Ishikawa (cell line): ENCODE measurements at regions not wholly inside any gene's neighbourhood (a gene's known extent, or its start where the extent isn't known, plus 50 kb on each side); places are given as distances from the start of the nearest gene placed in this dataset.

Experiments
- CEBPB ChIP-seq: IDR thresholded peaks from 2 replicates; pipeline ENCODE4 v1.6.1; 2012
- CREB1 ChIP-seq: IDR thresholded peaks from 2 replicates; pipeline ENCODE4 v1.6.1; 2012; ENCODE audit warnings: low read depth
- EGR1 ChIP-seq: IDR thresholded peaks from 2 replicates; pipeline ENCODE4 v1.6.1; 2012
- EP300 ChIP-seq: IDR thresholded peaks from 2 replicates; pipeline ENCODE4 v1.6.1; 2012; ENCODE audit warnings: borderline replicate concordance
- FOXM1 ChIP-seq: IDR thresholded peaks from 2 replicates; pipeline ENCODE4 v1.6.1; 2012; ENCODE audit warnings: low read depth, borderline replicate concordance
- NFIC ChIP-seq: IDR thresholded peaks from 2 replicates; pipeline ENCODE4 v1.6.1; 2012
- RAD21 ChIP-seq: IDR thresholded peaks from 2 replicates; pipeline ENCODE4 v1.6.1; 2012; ENCODE audit warnings: low read depth
- TAF1 ChIP-seq: IDR thresholded peaks from 2 replicates; pipeline ENCODE4 v1.6.1; 2012; ENCODE audit warnings: low read depth, mild to moderate bottlenecking
- TCF12 ChIP-seq: IDR thresholded peaks from 2 replicates; pipeline ENCODE4 v1.6.1; 2012; ENCODE audit warnings: low read depth
- TEAD4 ChIP-seq: IDR thresholded peaks from 2 replicates; pipeline ENCODE4 v1.6.1; 2012
- YY1 ChIP-seq: IDR thresholded peaks from 2 replicates; pipeline ENCODE4 v1.6.1; 2012; ENCODE audit warnings: low read depth
- ZBTB7A ChIP-seq: IDR thresholded peaks from 2 replicates; pipeline ENCODE4 v1.6.1; 2012; ENCODE audit warnings: low read depth
- TF ChIP-seq, protein P1 (sequence below): IDR thresholded peaks from 2 replicates; pipeline ENCODE4 v1.6.1; 2012
- TF ChIP-seq, protein P2 (sequence below): IDR thresholded peaks from 2 replicates; pipeline ENCODE4 v1.6.1; 2012
- TF ChIP-seq, protein P3 (sequence below): IDR thresholded peaks from 2 replicates; pipeline ENCODE4 v1.6.1; 2012; ENCODE audit warnings: low read depth, mild to moderate bottlenecking

DNA sequence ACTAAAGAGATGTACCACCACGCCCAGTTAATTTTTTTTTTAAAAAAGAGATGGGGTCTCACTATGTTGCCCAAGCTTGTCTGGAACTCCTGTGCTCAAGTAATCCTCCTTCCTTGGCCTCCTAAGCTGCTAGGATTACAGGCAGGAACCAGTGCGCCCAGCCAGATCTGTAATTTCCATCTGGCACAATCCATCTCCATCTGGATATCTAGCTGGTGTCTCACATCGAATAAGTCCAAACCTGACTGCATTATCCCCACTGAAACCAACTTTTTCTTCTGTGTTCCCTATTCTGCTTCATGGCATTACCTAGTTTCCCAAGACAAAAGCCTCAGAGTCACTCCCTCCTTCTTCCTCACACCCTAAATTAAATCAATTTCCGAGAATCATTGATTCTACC lies 125.8 kb upstream of the TEX13C start:
- TF ChIP-seq FOXM1 (no peak), YY1 (no peak), CREB1 (no peak), EP300 (no peak), RAD21 (no peak), TAF1 (no peak), EGR1 (no peak), NFIC (no peak), ZBTB7A (no peak)
- TF ChIP-seq, protein P1, sequence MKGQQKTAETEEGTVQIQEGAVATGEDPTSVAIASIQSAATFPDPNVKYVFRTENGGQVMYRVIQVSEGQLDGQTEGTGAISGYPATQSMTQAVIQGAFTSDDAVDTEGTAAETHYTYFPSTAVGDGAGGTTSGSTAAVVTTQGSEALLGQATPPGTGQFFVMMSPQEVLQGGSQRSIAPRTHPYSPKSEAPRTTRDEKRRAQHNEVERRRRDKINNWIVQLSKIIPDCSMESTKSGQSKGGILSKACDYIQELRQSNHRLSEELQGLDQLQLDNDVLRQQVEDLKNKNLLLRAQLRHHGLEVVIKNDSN: no peak

DNA sequence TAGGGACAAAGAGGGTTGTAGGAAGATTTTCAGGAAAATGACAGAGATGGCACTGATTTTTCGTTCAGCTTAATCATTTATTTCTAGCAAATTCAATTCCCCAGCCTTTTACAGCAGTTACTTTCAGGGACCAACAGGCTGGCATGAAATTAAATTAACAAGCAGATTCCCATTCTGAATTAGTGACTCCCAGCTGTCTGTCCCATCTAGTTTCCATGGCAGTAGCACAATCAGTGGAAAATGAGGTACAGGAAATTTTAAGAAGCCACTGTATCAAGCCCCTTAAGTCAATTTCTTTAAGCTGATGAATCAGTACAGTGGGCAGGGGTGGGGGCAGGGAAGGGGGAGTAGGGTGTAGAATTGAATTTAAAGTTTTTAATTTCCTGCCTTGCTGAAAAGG lies 121.1 kb upstream of the TEX13C start:
- no peak for TF ChIP-seq EGR1
- TF ChIP-seq, protein P1: no peak

DNA sequence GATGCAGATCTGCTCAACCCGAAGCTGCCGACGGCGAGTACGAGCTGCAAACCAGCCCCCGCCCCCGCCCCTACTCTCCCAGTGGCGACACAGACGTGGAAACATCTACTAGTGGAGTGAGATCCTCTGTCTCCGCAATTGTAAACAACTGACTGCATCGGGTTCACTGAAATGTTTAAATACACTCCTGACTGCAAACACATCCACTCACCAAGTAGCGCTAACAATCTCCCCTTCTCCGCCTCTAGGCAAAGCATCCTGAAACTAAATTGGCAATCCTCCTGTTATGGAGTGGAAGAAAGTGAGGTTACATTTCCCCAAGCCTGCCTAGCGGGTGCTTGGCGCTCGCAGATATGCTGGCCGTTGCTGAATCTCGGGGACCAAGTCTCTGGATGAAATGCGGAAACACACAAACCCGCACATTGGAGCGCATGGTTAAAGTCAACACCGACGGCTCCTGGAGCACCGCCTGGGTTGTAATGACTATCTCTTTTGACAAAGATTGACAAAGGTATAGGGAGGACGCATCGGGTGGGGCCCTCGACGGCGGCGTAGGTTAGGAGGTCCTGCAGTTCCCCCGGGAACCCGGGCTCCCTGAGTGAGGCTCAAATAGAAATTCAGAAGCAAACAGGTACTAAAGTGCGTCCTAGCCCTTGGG lies 117.0 kb upstream of the TEX13C start:
- TF ChIP-seq, protein P2, sequence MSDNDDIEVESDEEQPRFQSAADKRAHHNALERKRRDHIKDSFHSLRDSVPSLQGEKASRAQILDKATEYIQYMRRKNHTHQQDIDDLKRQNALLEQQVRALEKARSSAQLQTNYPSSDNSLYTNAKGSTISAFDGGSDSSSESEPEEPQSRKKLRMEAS: no peak
- TF ChIP-seq TCF12 (no peak), EP300 (no peak), FOXM1 (no peak), YY1 (no peak), CEBPB (no peak)

DNA sequence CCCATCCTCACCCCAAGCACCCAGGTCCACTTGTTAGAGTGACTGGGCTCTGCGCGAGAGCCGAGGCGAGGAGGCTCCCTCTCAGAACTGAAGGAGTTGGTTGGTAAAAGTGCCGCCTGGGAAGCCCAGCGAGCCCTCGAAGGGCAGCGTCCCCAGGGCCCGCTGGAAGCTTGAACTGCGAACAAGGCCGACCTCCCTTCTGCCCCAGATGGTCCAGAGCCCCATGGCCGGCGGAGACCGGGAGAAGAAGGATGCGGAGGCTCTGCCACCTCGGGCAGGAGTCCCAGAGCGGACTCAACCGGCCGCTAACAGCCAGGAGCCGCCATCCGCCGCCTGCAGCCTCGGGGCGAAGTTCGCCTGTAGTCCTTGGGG lies 116.3 kb upstream of the TEX13C start:
- TF ChIP-seq TAF1 (no peak), EP300 (no peak), YY1 (no peak), FOXM1 (no peak), EGR1 (no peak), CREB1 (no peak), TEAD4 (no peak), TCF12 (no peak), RAD21 (no peak)
- TF ChIP-seq, protein P2: no peak
- TF ChIP-seq, protein P3, sequence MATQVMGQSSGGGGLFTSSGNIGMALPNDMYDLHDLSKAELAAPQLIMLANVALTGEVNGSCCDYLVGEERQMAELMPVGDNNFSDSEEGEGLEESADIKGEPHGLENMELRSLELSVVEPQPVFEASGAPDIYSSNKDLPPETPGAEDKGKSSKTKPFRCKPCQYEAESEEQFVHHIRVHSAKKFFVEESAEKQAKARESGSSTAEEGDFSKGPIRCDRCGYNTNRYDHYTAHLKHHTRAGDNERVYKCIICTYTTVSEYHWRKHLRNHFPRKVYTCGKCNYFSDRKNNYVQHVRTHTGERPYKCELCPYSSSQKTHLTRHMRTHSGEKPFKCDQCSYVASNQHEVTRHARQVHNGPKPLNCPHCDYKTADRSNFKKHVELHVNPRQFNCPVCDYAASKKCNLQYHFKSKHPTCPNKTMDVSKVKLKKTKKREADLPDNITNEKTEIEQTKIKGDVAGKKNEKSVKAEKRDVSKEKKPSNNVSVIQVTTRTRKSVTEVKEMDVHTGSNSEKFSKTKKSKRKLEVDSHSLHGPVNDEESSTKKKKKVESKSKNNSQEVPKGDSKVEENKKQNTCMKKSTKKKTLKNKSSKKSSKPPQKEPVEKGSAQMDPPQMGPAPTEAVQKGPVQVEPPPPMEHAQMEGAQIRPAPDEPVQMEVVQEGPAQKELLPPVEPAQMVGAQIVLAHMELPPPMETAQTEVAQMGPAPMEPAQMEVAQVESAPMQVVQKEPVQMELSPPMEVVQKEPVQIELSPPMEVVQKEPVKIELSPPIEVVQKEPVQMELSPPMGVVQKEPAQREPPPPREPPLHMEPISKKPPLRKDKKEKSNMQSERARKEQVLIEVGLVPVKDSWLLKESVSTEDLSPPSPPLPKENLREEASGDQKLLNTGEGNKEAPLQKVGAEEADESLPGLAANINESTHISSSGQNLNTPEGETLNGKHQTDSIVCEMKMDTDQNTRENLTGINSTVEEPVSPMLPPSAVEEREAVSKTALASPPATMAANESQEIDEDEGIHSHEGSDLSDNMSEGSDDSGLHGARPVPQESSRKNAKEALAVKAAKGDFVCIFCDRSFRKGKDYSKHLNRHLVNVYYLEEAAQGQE: no peak
- TF ChIP-seq, protein P1: no peak

DNA sequence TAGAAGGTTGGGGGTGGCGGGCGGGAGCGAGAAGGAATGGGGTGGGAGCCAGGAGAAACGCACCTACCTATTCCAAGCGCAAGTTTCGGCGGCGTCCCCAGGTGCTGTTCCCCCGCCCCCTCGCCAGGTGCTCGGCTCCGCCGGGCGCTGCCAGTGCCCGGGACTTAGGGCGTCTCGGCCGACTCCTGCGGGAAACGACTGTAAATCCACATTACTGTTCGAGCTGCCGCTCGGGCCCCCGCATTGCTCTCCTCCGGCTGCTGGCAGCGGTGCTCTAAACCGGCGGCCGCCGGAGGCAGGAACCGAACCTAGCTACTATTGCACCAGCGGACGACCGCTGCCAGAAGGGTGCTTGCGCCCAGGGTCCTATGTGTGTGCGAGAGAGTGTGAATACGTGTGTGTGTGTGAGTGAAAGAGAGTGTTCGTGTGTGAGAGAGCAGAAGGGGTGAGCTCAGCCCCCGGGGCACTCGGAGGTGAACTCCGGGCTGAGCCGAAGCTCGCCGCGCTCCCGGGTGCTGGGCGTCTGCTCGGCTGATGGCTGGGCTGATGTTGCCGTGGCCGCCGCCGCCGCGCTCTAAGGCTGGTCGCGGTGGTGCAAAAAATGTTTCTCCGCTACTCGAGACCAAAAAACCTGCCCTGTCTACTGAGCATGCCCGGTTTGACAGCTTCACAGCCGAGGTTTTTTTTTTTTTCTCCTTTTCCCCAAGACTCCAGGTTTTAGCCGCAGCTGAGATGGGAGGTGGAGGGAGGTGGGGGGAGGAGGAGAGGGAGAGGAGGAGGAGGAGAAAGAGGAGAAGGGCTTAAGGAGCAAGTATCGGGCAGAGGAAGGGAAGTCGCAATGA lies 115.7 kb upstream of the TEX13C start:
- TF ChIP-seq NFIC (no peak), CREB1 (no peak), TAF1 (no peak), EGR1 (no peak), YY1 (no peak)
- TF ChIP-seq, protein P2: no peak

DNA sequence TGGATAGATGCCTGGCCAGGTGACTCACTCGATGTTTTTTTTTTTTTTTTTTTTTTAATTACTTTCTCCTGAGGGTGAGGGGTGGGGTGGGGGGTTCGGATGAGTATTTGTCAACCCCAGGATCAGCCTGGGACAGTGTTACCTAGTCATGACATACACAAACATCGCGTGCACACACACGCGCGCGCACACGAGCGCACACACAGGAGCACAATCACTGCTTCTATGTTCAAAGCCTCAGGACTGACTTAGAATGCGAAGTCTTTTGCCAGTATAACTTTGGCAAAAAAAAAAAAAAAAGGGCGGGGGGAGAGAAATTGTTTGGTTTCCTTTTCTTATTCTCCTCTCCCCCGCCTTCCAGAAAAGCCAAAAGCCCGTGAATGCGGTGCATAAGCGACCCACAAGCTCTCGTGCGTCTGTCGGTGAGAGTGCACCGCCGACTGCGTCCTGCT lies 115.0 kb upstream of the TEX13C start:
- TF ChIP-seq EP300 (no peak), ZBTB7A (no peak), FOXM1 (no peak), CEBPB (no peak), CREB1 (no peak), TAF1 (no peak)
- TF ChIP-seq, protein P1: no peak
- TF ChIP-seq, protein P3: no peak
